IPS-18a (cell line): ENCODE measurements at regions not wholly inside any gene's neighbourhood (a gene's known extent, or its start where the extent isn't known, plus 50 kb on each side); places are given as distances from the start of the nearest gene placed in this dataset.

Source experiments
- H3K27ac ChIP-seq: one replicate; pipeline ENCODE4 v1.5.1; 2013; ENCODE audit warnings: low read length
- H3K27me3 ChIP-seq: one replicate; pipeline ENCODE4 v1.6.1; 2013; ENCODE audit warnings: mild to moderate bottlenecking, low read length; ENCODE audit not compliant: control insufficient read depth, insufficient read depth
- H3K36me3 ChIP-seq: one replicate; pipeline ENCODE4 v1.6.1; 2013; ENCODE audit warnings: low read depth, low read length; ENCODE audit not compliant: control insufficient read depth
- H3K4me1 ChIP-seq: one replicate; pipeline ENCODE4 v1.6.1; 2013; ENCODE audit warnings: low read depth, low read length; ENCODE audit not compliant: control insufficient read depth
- H3K4me3 ChIP-seq: one replicate; pipeline ENCODE4 v1.5.1; 2013; ENCODE audit warnings: low read length
- H3K9ac ChIP-seq: one replicate; pipeline ENCODE4 v1.6.1; 2013; ENCODE audit warnings: mild to moderate bottlenecking, low read length, moderate library complexity
- H3K9me3 ChIP-seq: one replicate; pipeline ENCODE4 v1.6.1; 2013; ENCODE audit warnings: low read depth, low read length; ENCODE audit not compliant: control insufficient read depth

DNA sequence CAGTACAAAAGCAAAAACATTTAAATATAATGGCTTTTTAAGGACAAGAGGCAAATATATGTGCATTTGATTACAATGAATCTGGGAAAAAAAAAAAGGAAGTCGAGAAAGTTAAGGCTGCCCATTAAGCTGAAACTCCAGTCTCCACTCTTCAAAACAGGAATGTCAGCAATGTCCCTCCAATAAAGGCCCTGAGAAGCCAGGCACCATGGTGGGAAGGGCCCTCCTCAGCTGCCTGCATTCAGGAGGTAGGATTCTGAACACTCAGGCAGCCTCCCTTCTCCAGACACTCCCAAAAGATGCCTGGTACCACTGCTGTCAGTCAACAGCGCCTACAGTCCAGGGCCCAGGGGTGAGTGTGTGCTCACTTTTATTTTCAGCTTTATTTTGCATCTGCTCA, 121.3 kb upstream of the MGMT start:
- Histone ChIP-seq H3K4me1 (no peaks in the 10 kb centered on the region), H3K27ac (no peak overlapping the region), H3K36me3 (no peaks in the 10 kb centered on the region), H3K27me3 (no peaks in the 10 kb centered on the region), H3K4me3 (no peak overlapping the region), H3K9me3 (no peaks in the 10 kb centered on the region), H3K9ac (no peak overlapping the region)

DNA sequence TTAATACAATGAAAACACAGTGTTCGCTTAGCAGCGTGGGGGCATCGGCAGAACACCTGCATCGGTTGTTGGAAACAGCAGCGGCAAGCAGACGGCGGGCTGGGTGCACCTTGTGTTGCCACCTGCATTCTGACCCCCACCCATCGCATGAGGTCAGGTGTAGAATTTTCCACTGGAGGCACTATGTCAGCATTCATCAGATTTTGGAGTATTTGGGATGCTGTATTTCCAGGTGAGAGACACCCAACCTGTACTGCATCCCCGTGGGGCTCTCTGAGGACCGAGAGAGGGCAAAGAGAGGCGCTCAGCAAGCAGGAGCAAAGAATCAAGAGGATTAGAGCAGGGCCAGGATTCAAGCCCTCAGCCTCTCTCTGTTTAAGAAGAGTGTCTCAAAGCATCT, 116.4 kb upstream of the MGMT start:
- H3K9me3 ChIP-seq = peaks cover 2% of the 10 kb centered on the region
- no peaks in the 10 kb centered on the region for H3K36me3 ChIP-seq
- no peak overlapping the region for H3K4me3 ChIP-seq
- H3K4me1 ChIP-seq = no peaks in the 10 kb centered on the region
- H3K27me3 ChIP-seq = no peaks in the 10 kb centered on the region
- no peak overlapping the region for H3K27ac ChIP-seq
- H3K9ac ChIP-seq = no peak overlapping the region

DNA sequence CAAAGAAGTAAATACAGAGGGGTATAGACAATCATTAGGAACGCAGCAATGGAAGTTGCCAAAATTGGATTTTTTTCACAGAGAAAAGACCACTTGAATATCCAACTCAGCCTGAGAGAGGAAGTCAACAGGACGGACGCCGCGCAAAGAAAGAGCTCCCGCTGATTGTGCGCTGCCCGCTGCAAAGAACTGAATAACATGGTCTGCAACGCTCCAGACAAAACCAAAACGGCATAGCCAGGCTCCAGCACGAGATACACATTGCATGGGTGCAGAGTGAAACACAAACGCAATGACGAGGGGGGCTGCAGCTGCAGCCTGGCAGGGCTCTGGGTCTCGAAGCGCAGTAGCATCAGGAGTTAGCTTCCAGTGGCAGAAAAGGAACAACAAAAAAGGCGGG, 113.9 kb upstream of the MGMT start:
- Histone ChIP-seq H3K9me3 (peaks cover 11% of the 10 kb centered on the region), H3K27ac (no peak overlapping the region), H3K36me3 (no peaks in the 10 kb centered on the region), H3K9ac (no peak overlapping the region), H3K27me3 (no peaks in the 10 kb centered on the region), H3K4me3 (no peak overlapping the region), H3K4me1 (no peaks in the 10 kb centered on the region)

DNA sequence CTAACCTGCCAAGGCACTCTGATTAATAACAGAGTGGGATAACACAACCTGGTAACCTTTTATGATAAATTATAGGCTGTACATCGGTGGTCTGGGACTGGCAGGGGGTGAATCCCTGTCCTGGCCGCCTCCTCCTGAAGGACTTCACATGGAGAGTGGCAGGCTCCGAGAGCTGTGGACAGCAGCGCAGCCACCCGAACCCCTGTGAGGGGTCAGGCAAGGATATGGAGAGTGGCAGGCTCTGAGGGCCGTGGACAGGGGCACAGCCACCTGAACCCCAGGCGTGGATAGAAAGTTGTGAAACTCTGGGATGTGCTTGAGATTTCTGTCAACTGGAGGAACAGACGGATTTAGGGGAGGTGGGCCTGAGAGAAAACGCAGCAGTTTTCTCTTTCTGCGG, 107.0 kb upstream of the MGMT start:
- Histone ChIP-seq H3K9me3 (peaks cover 11% of the 10 kb centered on the region), H3K9ac (no peak overlapping the region), H3K4me1 (no peaks in the 10 kb centered on the region), H3K4me3 (no peak overlapping the region), H3K27me3 (no peaks in the 10 kb centered on the region), H3K27ac (no peak overlapping the region), H3K36me3 (no peaks in the 10 kb centered on the region)

DNA sequence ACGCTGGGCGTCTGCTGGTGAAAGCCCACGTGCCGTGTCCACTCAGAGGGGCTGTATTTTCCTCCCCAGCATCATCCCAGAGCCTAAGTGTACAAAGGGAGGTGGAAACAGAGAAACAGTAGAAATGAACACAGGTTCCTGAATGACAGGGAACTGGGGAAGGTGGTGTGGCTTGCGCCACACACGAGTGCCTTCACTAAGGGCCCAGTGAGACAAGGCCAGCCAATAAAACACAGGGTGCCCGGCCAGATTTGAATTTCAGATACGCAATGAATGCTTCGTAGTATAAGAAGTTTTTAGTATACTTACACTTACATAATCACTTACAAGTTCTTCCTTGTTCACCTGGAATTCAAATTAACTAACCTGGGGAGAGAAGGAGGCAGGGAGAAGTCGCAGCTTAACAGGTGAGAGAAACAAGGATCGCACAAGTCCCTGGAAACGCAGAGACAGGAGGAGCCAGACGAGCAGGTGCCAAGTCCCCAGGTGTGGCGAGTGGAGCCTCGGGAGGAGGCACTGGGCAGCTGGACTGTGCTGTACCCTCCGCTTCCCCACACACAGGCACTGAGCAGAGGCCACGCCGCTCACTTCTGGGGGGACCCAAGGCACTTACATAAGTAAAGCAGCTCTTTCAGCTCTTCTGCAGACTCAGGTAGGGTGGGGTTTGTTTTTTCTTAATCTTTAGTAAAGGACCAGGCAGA, 105.2 kb upstream of the MGMT start:
- no peak overlapping the region for H3K9ac ChIP-seq
- no peak overlapping the region for H3K27ac ChIP-seq
- H3K4me3 ChIP-seq = no peak overlapping the region
- H3K36me3 ChIP-seq = no peaks in the 10 kb centered on the region
- no peaks in the 10 kb centered on the region for H3K4me1 ChIP-seq
- peaks cover 3% of the 10 kb centered on the region for H3K9me3 ChIP-seq
- no peaks in the 10 kb centered on the region for H3K27me3 ChIP-seq

DNA sequence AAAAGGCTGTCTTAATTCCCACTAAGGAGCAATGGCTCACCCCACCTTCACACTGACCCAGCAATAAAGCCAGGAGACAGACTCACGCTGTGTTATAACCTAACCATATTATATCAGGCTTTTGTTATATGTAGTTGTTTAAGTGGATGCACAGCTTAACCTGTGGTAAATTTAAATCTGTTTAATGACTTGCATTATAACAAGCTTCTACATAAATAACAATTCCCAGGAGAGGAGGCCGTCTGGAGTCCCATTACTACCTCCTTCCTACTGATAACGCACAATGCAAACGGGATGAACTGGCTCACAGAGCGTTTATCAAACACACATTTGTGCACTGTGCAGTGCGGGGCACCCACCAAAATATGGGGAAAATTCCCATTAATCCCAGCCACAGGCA, 102.1 kb upstream of the MGMT start:
- Histone ChIP-seq H3K9me3 (no peaks in the 10 kb centered on the region), H3K4me3 (no peak overlapping the region), H3K36me3 (no peaks in the 10 kb centered on the region), H3K27ac (no peak overlapping the region), H3K27me3 (no peaks in the 10 kb centered on the region), H3K4me1 (no peaks in the 10 kb centered on the region), H3K9ac (no peak overlapping the region)

DNA sequence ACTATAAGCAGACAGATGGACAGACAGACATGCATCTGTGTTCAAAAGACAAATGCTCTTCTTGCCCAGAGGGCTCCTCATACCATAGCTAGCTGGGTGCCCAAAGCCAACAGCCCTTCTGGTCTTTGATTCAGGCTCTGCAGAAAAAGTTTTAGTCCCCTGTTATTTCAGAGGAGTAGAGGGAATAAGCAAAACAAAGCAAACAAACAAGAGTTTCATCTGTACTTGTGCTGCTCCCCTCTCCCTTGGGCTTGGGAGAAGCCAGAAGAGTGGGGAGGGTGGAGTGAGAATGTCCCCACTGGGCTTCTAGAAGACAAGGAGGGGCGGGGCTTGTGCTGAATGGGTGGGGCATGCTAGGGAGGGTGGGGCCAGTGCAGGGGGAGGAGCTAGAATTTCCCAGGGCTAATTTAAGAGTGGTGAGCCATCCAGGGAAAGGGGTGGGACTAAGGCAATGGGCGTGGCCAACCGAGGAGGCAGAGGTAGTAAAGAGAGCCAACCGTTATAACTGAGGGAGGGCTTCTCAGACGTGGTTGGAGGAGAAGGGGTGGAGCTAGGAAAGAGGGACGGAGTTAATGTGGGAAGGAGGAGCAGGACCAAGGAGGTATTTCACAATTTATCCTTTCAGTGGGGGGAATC, 101.2 kb upstream of the MGMT start:
- no peaks in the 10 kb centered on the region for H3K36me3 ChIP-seq
- H3K4me1 ChIP-seq = no peaks in the 10 kb centered on the region
- H3K4me3 ChIP-seq = no peak overlapping the region
- no peak overlapping the region for H3K9ac ChIP-seq
- no peaks in the 10 kb centered on the region for H3K27me3 ChIP-seq
- H3K27ac ChIP-seq = no peak overlapping the region
- no peaks in the 10 kb centered on the region for H3K9me3 ChIP-seq

DNA sequence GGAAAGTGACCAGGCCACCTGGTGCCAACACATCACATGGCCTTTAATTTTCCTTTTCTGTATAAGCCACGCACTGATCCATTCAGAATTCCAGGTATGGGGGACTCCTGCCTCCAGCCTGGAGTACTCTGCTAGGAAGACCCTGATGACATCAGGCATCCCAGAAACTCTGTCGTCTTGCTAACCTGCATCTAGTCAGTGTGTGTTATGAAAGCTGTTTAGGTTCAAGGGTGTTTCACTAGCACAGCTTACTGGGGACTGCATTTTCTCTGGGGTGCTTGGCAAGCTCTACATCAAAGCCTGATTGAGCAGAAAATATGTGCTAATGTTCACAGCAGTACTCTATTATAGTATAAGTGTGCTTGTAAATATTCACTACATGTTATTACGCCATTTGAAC, 100.6 kb upstream of the MGMT start:
- H3K27me3 ChIP-seq = no peaks in the 10 kb centered on the region
- no peaks in the 10 kb centered on the region for H3K4me1 ChIP-seq
- H3K36me3 ChIP-seq = no peaks in the 10 kb centered on the region
- no peak overlapping the region for H3K4me3 ChIP-seq
- no peaks in the 10 kb centered on the region for H3K9me3 ChIP-seq
- H3K9ac ChIP-seq = no peak overlapping the region
- no peak overlapping the region for H3K27ac ChIP-seq

DNA sequence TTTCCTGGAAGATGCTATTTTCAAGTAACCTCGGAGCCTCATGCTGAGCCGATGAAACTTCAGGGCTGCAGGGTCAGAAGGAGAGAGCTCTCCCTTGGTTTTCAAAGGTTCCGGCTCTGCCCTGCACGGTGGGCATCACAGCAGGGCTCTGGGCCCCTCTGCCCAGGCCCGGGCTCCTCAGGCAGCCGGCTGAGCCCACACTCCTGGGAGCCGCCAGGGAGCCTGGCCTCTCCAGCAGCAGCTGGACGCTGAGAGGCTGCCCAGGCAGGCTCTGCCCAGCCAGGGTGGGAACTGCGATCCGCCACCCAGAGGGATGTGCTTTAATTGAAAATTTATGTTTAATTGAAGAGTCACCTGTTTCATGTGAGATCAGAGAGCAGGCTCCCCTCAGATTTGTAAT, 97.5 kb upstream of the MGMT start:
- Histone ChIP-seq H3K9ac (no peak overlapping the region), H3K27ac (no peak overlapping the region), H3K9me3 (no peaks in the 10 kb centered on the region), H3K4me1 (no peaks in the 10 kb centered on the region), H3K36me3 (no peaks in the 10 kb centered on the region), H3K27me3 (no peaks in the 10 kb centered on the region), H3K4me3 (no peak overlapping the region)

DNA sequence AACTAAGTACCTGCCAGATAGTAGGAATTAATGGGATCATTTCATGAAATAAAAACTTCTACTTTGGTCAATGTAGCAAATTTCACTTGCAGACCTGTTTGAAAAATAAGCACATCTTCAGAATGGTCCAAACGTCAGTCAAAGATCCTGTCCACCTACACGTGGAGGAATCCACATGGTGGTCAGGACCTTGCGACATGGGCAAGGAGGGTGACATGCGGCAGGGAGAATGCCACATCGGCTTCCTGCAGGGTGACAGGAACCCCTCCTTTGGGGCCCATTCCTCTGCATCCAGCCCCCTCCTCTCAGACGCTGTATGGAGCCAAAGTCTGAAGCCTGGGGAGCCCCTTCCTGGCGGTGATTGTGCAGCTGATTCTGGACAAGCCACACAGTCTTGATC, 95.5 kb upstream of the MGMT start:
- Histone ChIP-seq H3K27ac (no peak overlapping the region), H3K4me1 (no peaks in the 10 kb centered on the region), H3K9me3 (no peaks in the 10 kb centered on the region), H3K4me3 (no peak overlapping the region), H3K36me3 (no peaks in the 10 kb centered on the region), H3K27me3 (no peaks in the 10 kb centered on the region), H3K9ac (no peak overlapping the region)

DNA sequence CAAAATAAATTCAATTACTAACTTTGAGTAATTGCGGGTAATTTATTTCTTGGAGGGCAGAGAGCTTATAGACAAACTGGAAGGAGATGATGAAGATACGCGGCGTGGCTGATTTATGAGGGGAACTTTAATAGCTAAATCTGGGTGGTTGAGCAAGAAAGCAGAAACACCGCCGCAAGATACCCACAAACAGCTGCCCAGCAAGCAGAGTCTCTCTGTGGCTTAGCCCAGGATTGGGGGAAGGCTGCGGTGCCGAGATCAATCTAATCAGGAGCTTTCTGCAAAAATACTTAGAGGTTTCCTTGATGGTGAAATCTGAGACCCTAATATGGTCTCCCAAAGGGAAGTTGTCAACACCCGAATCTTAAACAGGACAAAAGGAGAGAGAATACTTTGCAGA, 94.9 kb upstream of the MGMT start:
- Histone ChIP-seq H3K9ac (no peak overlapping the region), H3K27me3 (no peaks in the 10 kb centered on the region), H3K9me3 (no peaks in the 10 kb centered on the region), H3K4me1 (no peaks in the 10 kb centered on the region), H3K4me3 (no peak overlapping the region), H3K36me3 (no peaks in the 10 kb centered on the region), H3K27ac (no peak overlapping the region)

DNA sequence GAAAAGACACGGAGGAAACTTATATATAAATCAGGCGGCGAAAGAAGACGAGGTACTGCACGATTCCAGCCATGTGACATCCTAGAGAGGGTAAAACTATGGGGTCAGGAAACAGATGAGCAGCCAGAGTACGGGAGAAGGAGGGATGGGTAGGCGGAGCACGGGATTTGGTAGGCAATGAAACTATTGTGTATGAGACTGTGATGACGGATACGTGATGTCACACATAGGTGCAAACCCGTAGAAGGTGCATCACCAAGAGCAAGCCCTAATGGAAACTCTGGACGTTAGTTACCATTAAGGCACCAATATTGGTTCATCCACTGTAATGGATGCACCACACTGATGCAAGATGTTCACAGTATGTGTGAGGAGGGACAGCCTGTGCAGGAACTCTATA, 93.8 kb upstream of the MGMT start:
- no peak overlapping the region for H3K4me3 ChIP-seq
- H3K9me3 ChIP-seq = no peaks in the 10 kb centered on the region
- no peak overlapping the region for H3K9ac ChIP-seq
- H3K27me3 ChIP-seq = no peaks in the 10 kb centered on the region
- H3K27ac ChIP-seq = no peak overlapping the region
- no peaks in the 10 kb centered on the region for H3K36me3 ChIP-seq
- H3K4me1 ChIP-seq = no peaks in the 10 kb centered on the region
